Vagina (tissue), 2 donors: ENCODE measurements at regions not wholly inside any gene's neighbourhood (a gene's known extent, or its start where the extent isn't known, plus 50 kb on each side); places are given as distances from the start of the nearest gene placed in this dataset.

Experiments used
- DNase-seq, 2 donors: peaks; one replicate each; pipeline ENCODE4 v3.0.0-alpha.2; 2017; ENCODE audit errors: extremely low spot score in 2 of 2
- H3K27ac ChIP-seq: fragments of 200-600 bp; sonication (generic); one replicate; pipeline ENCODE4 v1.5.1; 2019
- H3K27me3 ChIP-seq: fragments of 200-600 bp; sonication (generic); one replicate; pipeline ENCODE4 v1.5.1; 2019
- H3K36me3 ChIP-seq, 2 donors: fragments of 200-600 bp; sonication (generic); one replicate each; pipeline ENCODE4 v1.5.1; 2017 to 2019
- H3K4me1 ChIP-seq: fragments of 200-600 bp; sonication (generic); one replicate; pipeline ENCODE4 v1.5.1; 2019
- H3K4me3 ChIP-seq, 2 donors: fragments of 200-600 bp; sonication (generic); 1 replicate in 1 of 2; 2 replicates in 1 of 2; pipeline ENCODE4 v1.5.1; 2016 to 2019
- H3K9me3 ChIP-seq: fragments of 200-600 bp; sonication (generic); one replicate; pipeline ENCODE4 v1.5.1; 2019
- CTCF ChIP-seq, 3 experiments: fragments of 450-650 bp in 2 of 3; fragments of 200-600 bp in 1 of 3; sonication (generic) in 1 of 3; IDR thresholded peaks; one replicate each; pipeline ENCODE4 v1.5.1; 2017 to 2019; ENCODE audit warnings: antibody characterized with exemption in 3 of 3, mild to moderate bottlenecking in 2 of 3, moderate library complexity in 2 of 3
- POLR2A ChIP-seq, 2 donors: fragments of 450-650 bp; IDR thresholded peaks; one replicate each; pipeline ENCODE4 v1.6.1; 2017; ENCODE audit warnings: antibody characterized with exemption in 2 of 2, mild to moderate bottlenecking in 2 of 2, moderate library complexity in 2 of 2
- POLR2AphosphoS5 ChIP-seq, 2 donors: sonication (generic); formaldehyde crosslinking; IDR thresholded peaks; one replicate each; pipeline ENCODE4 v1.9.0; 2017; ENCODE audit warnings: antibody characterized with exemption in 2 of 2, mild to moderate bottlenecking in 2 of 2, low read depth in 1 of 2; ENCODE audit not compliant: insufficient read depth in 1 of 2
- intact Hi-C: fragments of 100-400 bp; cut with DNase I; formaldehyde crosslinking; loops from one replicate; pipeline ENCODE4 v1.15.1; 2023

- intact Hi-C loops: no loop called here
- no peak for DNase-seq
- peaks cover 10% of the 10 kb centered on the region for H3K4me1 ChIP-seq
- no peak overlapping the region for H3K4me3 ChIP-seq
- no peak overlapping the region for H3K27ac ChIP-seq
- H3K36me3 ChIP-seq: no peaks in the 10 kb centered on the region
- H3K27me3 ChIP-seq: no peaks in the 10 kb centered on the region
- no peaks in the 10 kb centered on the region for H3K9me3 ChIP-seq
- TF ChIP-seq POLR2A (IDR thresholded peaks at IDR 0.05) (no peak), CTCF (IDR thresholded peaks at IDR 0.05) (no peak), POLR2AphosphoS5 (IDR thresholded peaks at IDR 0.05; ENCODE audit: insufficient read depth in 1 of 2, low read depth in 1 of 2) (no peak)
Observed at GRCh38 chr5:1952021-1952420, 69.3 kb upstream of the IRX4 start.

- Histone ChIP-seq H3K36me3 (no peaks in the 10 kb centered on the region), H3K27ac (no peak overlapping the region), H3K9me3 (no peaks in the 10 kb centered on the region), H3K27me3 (no peaks in the 10 kb centered on the region), H3K4me3 (no peak overlapping the region), H3K4me1 (peaks cover 10% of the 10 kb centered on the region)
- intact Hi-C loops: no loop called here
- DNase-seq: no peak
- TF ChIP-seq CTCF (IDR thresholded peaks at IDR 0.05) (no peak), POLR2A (IDR thresholded peaks at IDR 0.05) (no peak), POLR2AphosphoS5 (IDR thresholded peaks at IDR 0.05; ENCODE audit: insufficient read depth in 1 of 2, low read depth in 1 of 2) (no peak)
Observed at GRCh38 chr5:1951165-1951816, 68.6 kb upstream of the IRX4 start.

- Histone ChIP-seq H3K27me3 (no peaks in the 10 kb centered on the region), H3K27ac (no peak overlapping the region), H3K4me3 (no peak overlapping the region), H3K4me1 (peaks cover 10% of the 10 kb centered on the region), H3K9me3 (no peaks in the 10 kb centered on the region), H3K36me3 (no peaks in the 10 kb centered on the region)
- DNase-seq: no peak
- intact Hi-C loops: no loop called here
- TF ChIP-seq POLR2AphosphoS5 (IDR thresholded peaks at IDR 0.05; ENCODE audit: insufficient read depth in 1 of 2, low read depth in 1 of 2) (no peak), CTCF (IDR thresholded peaks at IDR 0.05) (no peak), POLR2A (IDR thresholded peaks at IDR 0.05) (no peak)
Observed at GRCh38 chr5:1950708-1951103, 68.0 kb upstream of the IRX4 start.

GRCh38 chr5:1950096-1950707, 67.5 kb upstream of the IRX4 start:
- Histone ChIP-seq H3K36me3 (no peaks in the 10 kb centered on the region), H3K27ac (no peak overlapping the region), H3K4me1 (peaks cover 10% of the 10 kb centered on the region), H3K9me3 (no peaks in the 10 kb centered on the region), H3K4me3 (peak overlapping the region in 1 of 2 donors; percentile 42), H3K27me3 (no peaks in the 10 kb centered on the region)
- no peak for DNase-seq
- no peak for TF ChIP-seq CTCF (IDR thresholded peaks at IDR 0.05)
- TF ChIP-seq POLR2AphosphoS5 (IDR thresholded peaks at IDR 0.05; ENCODE audit: insufficient read depth in 1 of 2, low read depth in 1 of 2): no peak
- no peak for TF ChIP-seq POLR2A (IDR thresholded peaks at IDR 0.05)
- intact Hi-C loops: no loop called here

GRCh38 chr5:1949253-1949652, 66.5 kb upstream of the IRX4 start:
- Histone ChIP-seq H3K27me3 (no peaks in the 10 kb centered on the region), H3K36me3 (no peaks in the 10 kb centered on the region), H3K4me3 (peak overlapping the region; percentile 2 to 42), H3K9me3 (no peaks in the 10 kb centered on the region), H3K4me1 (peaks cover 12% of the 10 kb centered on the region), H3K27ac (peak overlapping the region; percentile 79)
- no peak for DNase-seq
- intact Hi-C loops: no loop called here
- no peak for TF ChIP-seq POLR2AphosphoS5 (IDR thresholded peaks at IDR 0.05; ENCODE audit: insufficient read depth in 1 of 2, low read depth in 1 of 2)
- TF ChIP-seq POLR2A (IDR thresholded peaks at IDR 0.05): no peak
- no peak for TF ChIP-seq CTCF (IDR thresholded peaks at IDR 0.05)
